ENCODE measurements at regions not wholly inside any gene's neighbourhood (a gene's known extent, or its start where the extent isn't known, plus 50 kb on each side); places are given as distances from the start of the nearest gene placed in this dataset.

GRCh38 chr5:84817953-84818352 lies 433.3 kb upstream of the EDIL3 start (continued):
- no peak for TF ChIP-seq HNRNPL (IDR thresholded peaks at IDR 0.05; ENCODE audit: low read depth, low read length)

- intact Hi-C loops (cut with micrococcal nuclease; ENCODE audit: unreplicated experiment) = no loop called here
- Histone ChIP-seq H3K4me3 (replicated peaks in 1 of 3; ENCODE audit: insufficient read depth in 1 of 3, low read depth in 2 of 3, low read length in 3 of 3) (no peak overlapping the region), H3K27ac (ENCODE audit: extremely low read length, insufficient read depth, low read length) (no peak overlapping the region), H4K20me1 (ENCODE audit: insufficient read depth, low read length) (no peaks in the 10 kb centered on the region), H3K4me1 (ENCODE audit: insufficient read depth, low read length) (no peaks in the 10 kb centered on the region), H3K79me2 (ENCODE audit: insufficient read depth, low read length) (no peaks in the 10 kb centered on the region), H3K27me3 (ENCODE audit: control insufficient read depth in 1 of 2, insufficient read depth in 2 of 2, low read length in 2 of 2) (no peaks in the 10 kb centered on the region), H3K9me3 (ENCODE audit: low read length) (no peaks in the 10 kb centered on the region), H2AFZ (ENCODE audit: low read length) (no peak overlapping the region), H3K9ac (ENCODE audit: insufficient read depth, low read depth, low read length) (no peak overlapping the region), H3K4me2 (ENCODE audit: low read depth, low read length) (no peak overlapping the region), H3K36me3 (replicated peaks in 1 of 2; ENCODE audit: control insufficient read depth in 1 of 2, insufficient read depth in 2 of 2, low read length in 2 of 2) (no peaks in the 10 kb centered on the region)
- 12% methylated on average over 4 of the region's 4 CpGs for WGBS (ENCODE audit: low lambda C conversion rate)
- DNase-seq (ENCODE audit: low spot score) (no peak), ATAC-seq (no peak), FAIRE-seq (no peak)
- CTCF ChIA-PET (ENCODE audit: low intra/inter-chr PET ratio, low total read pairs) = no interaction called here
- POLR2A ChIA-PET = no interaction called here
- no TSS peak for BruUV-seq (replicated peaks)
- TF ChIP-seq KDM4B (CRISPR knock-in tag; IDR thresholded peaks at IDR 0.05) (no peak), ZSCAN25 (CRISPR knock-in tag; IDR thresholded peaks at IDR 0.05) (no peak), ZNF747 (CRISPR knock-in tag; IDR thresholded peaks at IDR 0.05; ENCODE audit: borderline replicate concordance) (no peak), ZNF510 (CRISPR knock-in tag; IDR thresholded peaks at IDR 0.05; ENCODE audit: low read depth) (no peak), SMARCC2 (IDR thresholded peaks at IDR 0.05) (no peak), ZNF543 (CRISPR knock-in tag; IDR thresholded peaks at IDR 0.05) (no peak), REPIN1 (CRISPR knock-in tag; IDR thresholded peaks at IDR 0.05; ENCODE audit: borderline replicate concordance, low read depth) (no peak), ZFY (CRISPR knock-in tag; IDR thresholded peaks at IDR 0.05) (no peak), ATF7-NPFF (CRISPR knock-in tag; IDR thresholded peaks at IDR 0.05; ENCODE audit: low read depth) (no peak), EEA1 (CRISPR knock-in tag; IDR thresholded peaks at IDR 0.05; ENCODE audit: borderline replicate concordance) (no peak), JDP2 (CRISPR knock-in tag; IDR thresholded peaks at IDR 0.05; ENCODE audit: borderline replicate concordance) (no peak), REL (CRISPR knock-in tag; conservative IDR thresholded peaks at IDR 0.05) (no peak)
- in situ Hi-C loops (cut with HindIII; ENCODE audit: extremely low pct_ligation_motif_present, low pct_unique_long_range_greater_than_20kb) = no loop called here
Measured at GRCh38 chr5:84816746-84817547, 432.3 kb upstream of the EDIL3 start.

All from HepG2 (cell line).